Choroid plexus epithelial cell (primary cell): ENCODE measurements at regions not wholly inside any gene's neighbourhood (a gene's known extent, or its start where the extent isn't known, plus 50 kb on each side); places are given as distances from the start of the nearest gene placed in this dataset.
"Not testable (repeated sequence)": the region's sequence is repeated elsewhere in the genome, so short reads cannot be mapped to it uniquely, and the experiment has no call there.

Experiments used
- DNase-seq: peaks from one replicate; pipeline ENCODE4 v3.0.0-alpha.2; 2010; ENCODE audit warnings: low read depth
- H3K4me3 ChIP-seq: 2 replicates; pipeline ENCODE4 v1.5.1; 2011; ENCODE audit warnings: low read depth, mild to moderate bottlenecking, control low read depth, low read length, moderate library complexity
- TF ChIP-seq, protein P1 (sequence below): conservative IDR thresholded peaks from 2 replicates; pipeline ENCODE4 v1.5.1; 2011; ENCODE audit warnings: low read depth, mild to moderate bottlenecking, control low read depth, inconsistent platforms, low read length, moderate library complexity

DNA sequence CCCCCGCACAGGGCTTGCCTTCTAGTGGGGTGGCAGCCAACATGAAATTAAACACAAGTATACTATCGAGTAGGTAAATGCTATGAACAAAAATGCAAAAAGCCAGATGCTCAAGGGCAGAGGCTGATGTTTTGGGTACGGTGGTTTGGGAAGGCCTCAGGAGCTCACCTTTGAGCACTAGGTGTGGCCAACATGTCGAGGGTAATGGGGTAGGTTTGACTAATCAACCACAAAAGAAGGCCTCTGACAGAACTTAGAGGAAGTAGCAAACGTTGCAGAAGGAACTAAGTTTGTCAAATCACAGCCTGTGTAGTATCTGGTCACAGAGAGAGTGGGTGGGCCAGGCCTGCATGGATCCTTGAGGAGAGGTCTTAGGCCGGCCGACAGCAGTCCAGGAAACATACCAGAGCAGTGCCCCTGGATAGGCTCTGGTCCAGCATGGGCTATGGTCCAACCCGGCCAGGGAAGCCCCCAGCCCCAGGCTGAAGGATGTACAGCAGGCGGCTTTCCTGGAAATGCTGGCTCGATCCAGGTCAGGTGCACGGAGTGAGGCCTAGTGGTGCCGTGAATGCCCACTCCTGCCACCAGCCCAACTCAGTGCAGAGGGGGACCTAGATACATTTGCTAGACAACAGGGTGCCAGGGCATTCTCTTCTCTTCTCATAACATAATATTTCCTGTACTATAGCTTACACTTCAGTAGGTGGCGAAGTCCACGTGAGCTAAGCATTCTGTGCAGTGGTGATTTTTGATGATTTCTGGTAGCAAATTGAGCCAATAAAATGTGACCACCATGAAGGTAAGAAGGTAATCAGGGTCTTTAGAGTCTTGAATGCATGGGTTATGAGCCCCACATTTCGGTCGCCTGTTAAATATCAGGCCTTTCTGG lies 56.3 kb upstream of the CD93 start:
- no peak overlapping the region for H3K4me3 ChIP-seq
- DNase-seq: no peak
- TF ChIP-seq, protein P1, sequence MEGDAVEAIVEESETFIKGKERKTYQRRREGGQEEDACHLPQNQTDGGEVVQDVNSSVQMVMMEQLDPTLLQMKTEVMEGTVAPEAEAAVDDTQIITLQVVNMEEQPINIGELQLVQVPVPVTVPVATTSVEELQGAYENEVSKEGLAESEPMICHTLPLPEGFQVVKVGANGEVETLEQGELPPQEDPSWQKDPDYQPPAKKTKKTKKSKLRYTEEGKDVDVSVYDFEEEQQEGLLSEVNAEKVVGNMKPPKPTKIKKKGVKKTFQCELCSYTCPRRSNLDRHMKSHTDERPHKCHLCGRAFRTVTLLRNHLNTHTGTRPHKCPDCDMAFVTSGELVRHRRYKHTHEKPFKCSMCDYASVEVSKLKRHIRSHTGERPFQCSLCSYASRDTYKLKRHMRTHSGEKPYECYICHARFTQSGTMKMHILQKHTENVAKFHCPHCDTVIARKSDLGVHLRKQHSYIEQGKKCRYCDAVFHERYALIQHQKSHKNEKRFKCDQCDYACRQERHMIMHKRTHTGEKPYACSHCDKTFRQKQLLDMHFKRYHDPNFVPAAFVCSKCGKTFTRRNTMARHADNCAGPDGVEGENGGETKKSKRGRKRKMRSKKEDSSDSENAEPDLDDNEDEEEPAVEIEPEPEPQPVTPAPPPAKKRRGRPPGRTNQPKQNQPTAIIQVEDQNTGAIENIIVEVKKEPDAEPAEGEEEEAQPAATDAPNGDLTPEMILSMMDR: peak; percentile 13

DNA sequence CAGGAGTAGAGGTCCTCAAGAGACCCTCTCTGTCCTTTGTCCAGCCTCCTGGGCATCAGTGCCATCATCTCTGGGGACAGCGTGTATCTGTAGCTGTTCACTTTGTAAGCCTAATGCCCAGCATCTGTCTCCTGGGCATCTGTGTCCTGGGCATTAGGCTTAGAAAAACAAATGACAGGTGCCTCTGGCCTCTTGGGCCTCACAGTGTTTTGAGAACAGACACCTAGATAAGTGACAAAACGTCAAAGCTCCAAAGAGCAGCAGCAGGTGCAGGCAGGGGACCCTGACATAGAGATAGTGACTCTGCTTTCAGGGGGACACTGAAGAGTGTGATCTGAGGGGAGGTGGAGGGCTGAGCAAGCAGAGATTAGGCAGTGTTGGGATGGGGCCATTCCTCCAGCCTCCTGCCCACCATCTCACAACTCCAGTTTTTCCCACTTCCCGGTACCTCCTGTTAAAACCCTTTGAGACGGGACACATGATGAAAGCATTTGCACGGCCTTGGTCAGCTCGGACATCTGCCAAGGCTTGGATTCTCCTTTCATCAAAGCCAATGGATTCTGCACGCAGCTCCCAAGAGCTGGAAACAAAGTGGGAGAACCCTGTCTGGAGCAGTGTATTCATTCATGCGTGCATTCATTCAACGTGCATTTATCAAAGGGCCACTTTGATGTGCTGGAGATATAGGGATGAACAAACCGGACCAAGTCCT lies 55.5 kb upstream of the CD93 start:
- TF ChIP-seq, protein P1: no peak
- no peak overlapping the region for H3K4me3 ChIP-seq
- DNase-seq: no peak

DNA sequence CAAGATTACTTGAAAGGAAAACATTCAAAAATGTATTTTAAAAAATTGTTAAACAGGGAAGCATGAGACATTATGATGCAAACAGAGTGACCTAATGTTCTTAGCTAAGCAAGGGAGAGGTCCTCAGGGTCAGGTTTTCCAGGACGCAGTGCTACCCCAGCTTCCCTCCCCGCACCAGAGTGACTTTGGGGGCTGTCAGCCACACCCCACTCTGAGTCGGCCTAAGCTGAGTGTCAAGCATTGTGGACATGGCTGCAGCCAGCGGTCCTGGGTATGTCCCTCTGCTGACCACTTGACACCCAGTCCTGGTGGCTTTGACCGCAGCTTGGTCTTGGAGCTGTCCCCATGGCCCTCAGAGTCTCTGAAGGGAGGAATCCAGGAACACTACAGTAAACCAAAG lies 54.9 kb upstream of the CD93 start:
- no peak overlapping the region for H3K4me3 ChIP-seq
- peak; percentile 78 for DNase-seq
- TF ChIP-seq, protein P1: no peak

DNA sequence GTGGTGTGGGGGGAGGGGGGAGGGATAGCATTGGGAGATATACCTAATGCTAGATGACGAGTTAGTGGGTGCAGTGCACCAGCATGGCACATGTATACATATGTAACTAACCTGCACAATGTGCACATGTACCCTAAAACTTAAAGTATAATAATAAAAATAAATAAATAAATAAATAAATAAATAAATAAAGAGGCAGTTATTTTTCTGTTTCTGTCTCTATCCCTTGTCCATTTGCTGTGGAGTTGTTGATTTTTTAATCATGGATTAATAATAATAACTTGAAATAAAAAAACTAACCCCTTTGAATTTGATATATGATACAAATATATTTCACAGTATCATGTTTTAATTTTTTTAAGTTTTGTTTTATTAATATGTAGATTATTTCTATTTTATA lies 53.9 kb upstream of the CD93 start:
- H3K4me3 ChIP-seq, DNase-seq: not testable (repeated sequence)

DNA sequence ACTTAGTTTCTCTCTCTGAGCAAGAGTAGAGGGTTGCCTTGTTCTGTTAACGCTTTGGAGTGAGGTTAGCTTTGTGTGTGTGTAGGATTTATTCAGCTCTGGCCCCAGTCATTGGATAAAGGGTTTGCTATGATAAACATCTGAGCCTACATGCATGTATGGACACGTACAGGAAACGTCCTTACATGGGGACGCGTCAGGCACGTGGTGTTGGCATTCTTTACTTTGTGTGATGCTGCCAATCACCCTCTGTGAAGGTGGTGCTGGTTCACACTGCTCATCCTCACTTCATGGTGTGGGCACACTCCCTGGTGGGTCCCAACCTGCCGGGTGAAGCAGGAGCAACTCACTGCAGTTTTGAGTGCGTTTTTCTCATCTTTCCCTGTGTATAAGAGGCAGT lies 53.4 kb upstream of the CD93 start:
- TF ChIP-seq, protein P1: no peak
- DNase-seq: no peak
- no peak overlapping the region for H3K4me3 ChIP-seq

DNA sequence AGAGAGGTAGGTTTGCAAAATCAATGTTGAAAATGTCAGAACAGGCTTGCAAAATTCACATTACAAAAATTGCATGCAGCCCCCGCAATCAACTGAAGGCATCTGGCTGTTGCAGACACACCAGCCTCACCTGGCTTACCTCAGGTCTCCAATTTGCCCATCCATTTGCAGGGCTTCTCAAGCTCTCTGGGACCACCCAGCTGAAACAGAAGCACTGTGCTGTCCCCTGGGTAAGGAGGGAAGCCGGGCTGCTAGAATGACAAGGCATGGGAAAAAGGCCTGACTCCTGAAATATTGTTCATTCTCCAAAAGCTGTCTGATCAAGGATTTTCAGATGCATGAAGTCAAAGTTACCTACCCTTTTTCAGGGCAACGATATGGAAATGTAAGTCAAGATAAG lies 52.6 kb upstream of the CD93 start:
- no peak overlapping the region for H3K4me3 ChIP-seq
- DNase-seq: no peak
- TF ChIP-seq, protein P1: no peak

DNA sequence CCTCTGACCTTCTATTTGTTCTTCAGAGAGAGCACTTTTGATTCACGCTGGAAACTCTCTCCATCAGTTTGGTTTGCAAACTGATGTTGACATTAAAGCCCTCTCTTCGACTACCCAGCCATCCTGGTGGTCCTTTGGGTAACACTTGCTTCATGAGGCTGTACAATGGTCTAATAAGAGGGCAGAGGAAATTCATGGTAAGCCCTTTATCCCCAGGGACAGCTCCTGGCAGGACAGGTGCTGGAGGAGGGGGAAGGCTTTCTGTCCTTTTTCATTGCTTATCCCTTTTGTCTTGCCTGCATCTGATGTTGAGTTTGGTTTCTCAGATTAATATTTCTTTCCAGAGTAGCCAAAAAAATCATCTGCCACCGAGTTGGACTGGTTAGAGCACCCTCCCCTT lies 52.1 kb upstream of the CD93 start:
- no peak for DNase-seq
- no peak overlapping the region for H3K4me3 ChIP-seq
- TF ChIP-seq, protein P1: no peak
